ENCODE measurements at regions not wholly inside any gene's neighbourhood (a gene's known extent, or its start where the extent isn't known, plus 50 kb on each side); places are given as distances from the start of the nearest gene placed in this dataset.
A peak's percentile ranks its signal among the peaks of the same experiment; 100 is the strongest.

DNA sequence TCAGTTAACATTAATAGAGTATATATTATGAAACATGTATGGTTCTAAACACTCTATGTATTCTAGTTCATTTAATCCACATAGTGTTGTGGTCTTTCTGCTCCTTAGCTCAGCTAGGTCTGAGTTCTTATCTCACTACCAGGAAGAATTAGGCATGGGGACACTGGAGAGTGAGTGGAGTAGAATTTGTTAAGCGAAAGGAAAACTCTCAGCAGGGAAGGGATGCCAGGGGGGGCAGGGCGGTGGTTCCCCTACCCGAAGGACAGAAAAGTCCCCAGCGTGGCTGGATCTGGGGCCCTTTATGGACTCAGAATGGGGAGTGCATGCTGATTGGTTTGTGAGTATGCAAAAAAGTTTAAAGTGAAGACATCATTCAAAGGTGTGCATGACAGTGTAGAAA lies 727.5 kb downstream of the TBC1D32 start:
- no peak overlapping the region for H2AK5ac ChIP-seq (ENCODE audit: insufficient read length, low read length)
- H3K23me2 ChIP-seq (ENCODE audit: insufficient read length, low read depth, low read length, poor library complexity, severe bottlenecking) = no peaks in the 10 kb centered on the region
- H3K4ac ChIP-seq (ENCODE audit: low read depth, low read length) = no peak overlapping the region
- Mint-ChIP-seq H3K9me3 (no peaks in the 10 kb centered on the region), H3K36me3 (ENCODE audit: insufficient read depth in 1 of 3, low read depth in 3 of 3) (no peaks in the 10 kb centered on the region), H3K4me1 (peaks cover 11 to 15% of the 10 kb centered on the region in 2 experiments), H3K27me3 (ENCODE audit: low read depth) (no peaks in the 10 kb centered on the region), H3K4me3 (no peak overlapping the region; a peak in 1 of 5 replicates), H3K27ac (0 out of 7 replicates have a peak overlapping the region, but pooled peaks of 1 of the 3 experiments have one; percentile 2)
- H3K4me1 ChIP-seq (ENCODE audit: insufficient read depth, low read length) = no peaks in the 10 kb centered on the region
- H2BK12ac ChIP-seq (ENCODE audit: insufficient read length, low read depth, low read length) = no peak overlapping the region
- H3K23ac ChIP-seq (ENCODE audit: insufficient read length, low read depth, low read length) = no peak overlapping the region
- no peak overlapping the region for H3K9ac ChIP-seq (ENCODE audit: extremely low read depth, insufficient read length, low read length)
- no peak overlapping the region for H2BK15ac ChIP-seq (ENCODE audit: low read depth, low read length)
- H2BK120ac ChIP-seq (ENCODE audit: low read depth, low read length, poor library complexity, severe bottlenecking) = no peak overlapping the region
- H2BK20ac ChIP-seq (ENCODE audit: low read depth, low read length, poor library complexity, severe bottlenecking) = no peak overlapping the region
- no peak overlapping the region for H4K5ac ChIP-seq (ENCODE audit: insufficient read length, low read depth, low read length)
- TF ChIP-seq, protein P1, sequence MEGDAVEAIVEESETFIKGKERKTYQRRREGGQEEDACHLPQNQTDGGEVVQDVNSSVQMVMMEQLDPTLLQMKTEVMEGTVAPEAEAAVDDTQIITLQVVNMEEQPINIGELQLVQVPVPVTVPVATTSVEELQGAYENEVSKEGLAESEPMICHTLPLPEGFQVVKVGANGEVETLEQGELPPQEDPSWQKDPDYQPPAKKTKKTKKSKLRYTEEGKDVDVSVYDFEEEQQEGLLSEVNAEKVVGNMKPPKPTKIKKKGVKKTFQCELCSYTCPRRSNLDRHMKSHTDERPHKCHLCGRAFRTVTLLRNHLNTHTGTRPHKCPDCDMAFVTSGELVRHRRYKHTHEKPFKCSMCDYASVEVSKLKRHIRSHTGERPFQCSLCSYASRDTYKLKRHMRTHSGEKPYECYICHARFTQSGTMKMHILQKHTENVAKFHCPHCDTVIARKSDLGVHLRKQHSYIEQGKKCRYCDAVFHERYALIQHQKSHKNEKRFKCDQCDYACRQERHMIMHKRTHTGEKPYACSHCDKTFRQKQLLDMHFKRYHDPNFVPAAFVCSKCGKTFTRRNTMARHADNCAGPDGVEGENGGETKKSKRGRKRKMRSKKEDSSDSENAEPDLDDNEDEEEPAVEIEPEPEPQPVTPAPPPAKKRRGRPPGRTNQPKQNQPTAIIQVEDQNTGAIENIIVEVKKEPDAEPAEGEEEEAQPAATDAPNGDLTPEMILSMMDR (conservative IDR thresholded peaks at IDR 0.05) = no peak
- H4K20me1 ChIP-seq (ENCODE audit: control insufficient read depth, insufficient read depth, insufficient read length) = no peaks in the 10 kb centered on the region
- H3K14ac ChIP-seq (ENCODE audit: insufficient read depth, low read length) = no peak overlapping the region
- no peaks in the 10 kb centered on the region for H3K79me2 ChIP-seq (ENCODE audit: insufficient read depth, low read length)
- no peak overlapping the region for H2BK5ac ChIP-seq (ENCODE audit: insufficient read length, low read length)
- no peak overlapping the region for H3T11ph ChIP-seq (ENCODE audit: low read length)
- H4K8ac ChIP-seq (replicated peaks; ENCODE audit: insufficient read length, low read depth, low read length) = no peak overlapping the region
- no peak overlapping the region for H3K4me2 ChIP-seq (ENCODE audit: insufficient read depth, insufficient read length, low read length)
- H3K18ac ChIP-seq (ENCODE audit: insufficient read length, low read depth, low read length) = no peak overlapping the region
- H3K27me3 ChIP-seq (ENCODE audit: insufficient read depth, low read length) = no peaks in the 10 kb centered on the region
- no peak overlapping the region for H3K56ac ChIP-seq (ENCODE audit: insufficient read length, low read depth, low read length)
- WGBS (ENCODE audit: extremely low coverage, insufficient read length, low lambda C conversion rate) = no CpG with 5 or more reads among the region's 4 CpGs
- H3K79me1 ChIP-seq (ENCODE audit: insufficient read depth, low read depth, low read length, poor library complexity, severe bottlenecking) = no peaks in the 10 kb centered on the region
- DNase-seq = peak; percentile 24
- H2AFZ ChIP-seq (ENCODE audit: low read length) = no peak overlapping the region
- H3K9me3 ChIP-seq (ENCODE audit: control insufficient read depth, low read depth, low read length) = no peaks in the 10 kb centered on the region
- H3K27ac ChIP-seq (ENCODE audit: insufficient read length, low read depth, low read length) = no peak overlapping the region
- H4K91ac ChIP-seq (ENCODE audit: insufficient read length, low read depth, low read length) = no peak overlapping the region

All from H9 (cell line).